Ishikawa (cell line): ENCODE measurements at regions not wholly inside any gene's neighbourhood (a gene's known extent, or its start where the extent isn't known, plus 50 kb on each side); places are given as distances from the start of the nearest gene placed in this dataset.

Source experiments
- CEBPB ChIP-seq: IDR thresholded peaks from 2 replicates; pipeline ENCODE4 v1.6.1; 2012
- CREB1 ChIP-seq: IDR thresholded peaks from 2 replicates; pipeline ENCODE4 v1.6.1; 2012; ENCODE audit warnings: low read depth
- EGR1 ChIP-seq: IDR thresholded peaks from 2 replicates; pipeline ENCODE4 v1.6.1; 2012
- EP300 ChIP-seq: IDR thresholded peaks from 2 replicates; pipeline ENCODE4 v1.6.1; 2012; ENCODE audit warnings: borderline replicate concordance
- FOXM1 ChIP-seq: IDR thresholded peaks from 2 replicates; pipeline ENCODE4 v1.6.1; 2012; ENCODE audit warnings: low read depth, borderline replicate concordance
- NFIC ChIP-seq: IDR thresholded peaks from 2 replicates; pipeline ENCODE4 v1.6.1; 2012
- RAD21 ChIP-seq: IDR thresholded peaks from 2 replicates; pipeline ENCODE4 v1.6.1; 2012; ENCODE audit warnings: low read depth
- TAF1 ChIP-seq: IDR thresholded peaks from 2 replicates; pipeline ENCODE4 v1.6.1; 2012; ENCODE audit warnings: low read depth, mild to moderate bottlenecking
- TCF12 ChIP-seq: IDR thresholded peaks from 2 replicates; pipeline ENCODE4 v1.6.1; 2012; ENCODE audit warnings: low read depth
- TEAD4 ChIP-seq: IDR thresholded peaks from 2 replicates; pipeline ENCODE4 v1.6.1; 2012
- YY1 ChIP-seq: IDR thresholded peaks from 2 replicates; pipeline ENCODE4 v1.6.1; 2012; ENCODE audit warnings: low read depth
- ZBTB7A ChIP-seq: IDR thresholded peaks from 2 replicates; pipeline ENCODE4 v1.6.1; 2012; ENCODE audit warnings: low read depth
- TF ChIP-seq, protein P1 (sequence below): IDR thresholded peaks from 2 replicates; pipeline ENCODE4 v1.6.1; 2012
- TF ChIP-seq, protein P2 (sequence below): IDR thresholded peaks from 2 replicates; pipeline ENCODE4 v1.6.1; 2012; ENCODE audit warnings: low read depth, mild to moderate bottlenecking
- TF ChIP-seq, protein P3 (sequence below): IDR thresholded peaks from 2 replicates; pipeline ENCODE4 v1.6.1; 2012

DNA sequence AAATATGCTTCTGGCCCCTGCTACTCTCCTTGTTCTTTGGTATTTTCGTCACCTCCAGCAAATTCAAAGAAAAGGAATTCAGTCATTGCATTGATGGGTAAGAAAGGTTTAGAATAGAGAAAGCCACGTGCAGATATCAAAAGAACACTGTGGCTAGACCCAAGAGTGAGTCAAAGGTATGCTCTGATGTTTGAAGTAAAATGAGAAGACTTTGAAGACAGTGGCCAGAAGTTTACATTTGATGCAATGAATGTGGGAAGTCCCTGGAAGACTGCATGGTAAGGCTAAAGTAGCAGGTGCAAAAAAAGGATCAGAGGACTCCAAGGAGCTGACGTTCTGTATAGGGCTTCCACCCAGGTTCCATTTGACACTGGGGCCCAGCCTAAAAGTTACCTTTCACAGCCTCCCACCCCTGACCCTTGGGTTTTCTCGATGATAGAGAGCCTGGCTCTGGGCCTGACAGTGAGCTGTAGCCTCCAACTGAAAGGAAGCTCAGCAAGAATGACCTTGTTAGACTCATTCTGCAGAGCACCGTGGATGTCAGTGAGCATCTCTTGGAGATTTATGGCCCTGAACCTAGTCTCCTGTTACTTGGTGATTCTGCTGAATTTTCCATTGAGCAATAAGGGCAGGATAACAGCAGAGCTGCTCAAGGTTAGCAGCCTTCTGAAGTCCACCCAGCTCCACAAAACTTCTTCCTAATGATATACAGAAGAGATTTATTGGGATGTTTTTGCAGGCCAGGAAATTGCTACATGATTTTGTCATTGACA, 223.7 kb upstream of the RBBP8 start:
- no peak for TF ChIP-seq TAF1
- TF ChIP-seq FOXM1 = no peak
- no peak for TF ChIP-seq RAD21
- TF ChIP-seq, protein P1, sequence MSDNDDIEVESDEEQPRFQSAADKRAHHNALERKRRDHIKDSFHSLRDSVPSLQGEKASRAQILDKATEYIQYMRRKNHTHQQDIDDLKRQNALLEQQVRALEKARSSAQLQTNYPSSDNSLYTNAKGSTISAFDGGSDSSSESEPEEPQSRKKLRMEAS = no peak
- TF ChIP-seq NFIC = no peak

DNA sequence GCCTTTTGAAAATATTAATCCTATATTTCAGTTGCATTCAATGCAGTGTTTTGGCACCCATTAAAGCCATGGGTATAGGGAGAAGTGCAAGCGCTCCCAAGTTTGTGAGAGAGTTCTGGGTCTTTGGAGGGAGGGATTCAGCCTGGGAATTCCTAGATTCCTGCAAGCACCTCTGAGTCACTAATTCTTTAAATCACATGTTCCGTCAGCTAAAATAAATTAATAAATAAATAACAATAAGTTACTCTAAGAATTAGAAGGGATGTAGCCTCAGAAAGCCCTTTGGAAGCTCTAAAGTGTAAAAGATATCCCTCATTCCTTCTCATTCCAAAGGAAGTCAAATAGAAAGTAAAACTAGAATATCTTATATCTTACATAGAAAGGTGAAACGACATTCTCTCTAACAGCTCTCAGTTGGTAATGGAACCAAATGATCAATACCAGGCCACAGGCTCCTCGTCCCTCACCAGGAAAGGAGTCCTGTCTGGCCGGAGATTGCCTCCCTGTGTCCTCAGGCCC, 222.4 kb upstream of the RBBP8 start:
- TF ChIP-seq CEBPB (no peak), YY1 (no peak), FOXM1 (no peak), ZBTB7A (no peak), NFIC (no peak), CREB1 (no peak), TAF1 (no peak), EP300 (no peak), EGR1 (no peak), RAD21 (no peak), TCF12 (no peak), TEAD4 (no peak)
- TF ChIP-seq, protein P2, sequence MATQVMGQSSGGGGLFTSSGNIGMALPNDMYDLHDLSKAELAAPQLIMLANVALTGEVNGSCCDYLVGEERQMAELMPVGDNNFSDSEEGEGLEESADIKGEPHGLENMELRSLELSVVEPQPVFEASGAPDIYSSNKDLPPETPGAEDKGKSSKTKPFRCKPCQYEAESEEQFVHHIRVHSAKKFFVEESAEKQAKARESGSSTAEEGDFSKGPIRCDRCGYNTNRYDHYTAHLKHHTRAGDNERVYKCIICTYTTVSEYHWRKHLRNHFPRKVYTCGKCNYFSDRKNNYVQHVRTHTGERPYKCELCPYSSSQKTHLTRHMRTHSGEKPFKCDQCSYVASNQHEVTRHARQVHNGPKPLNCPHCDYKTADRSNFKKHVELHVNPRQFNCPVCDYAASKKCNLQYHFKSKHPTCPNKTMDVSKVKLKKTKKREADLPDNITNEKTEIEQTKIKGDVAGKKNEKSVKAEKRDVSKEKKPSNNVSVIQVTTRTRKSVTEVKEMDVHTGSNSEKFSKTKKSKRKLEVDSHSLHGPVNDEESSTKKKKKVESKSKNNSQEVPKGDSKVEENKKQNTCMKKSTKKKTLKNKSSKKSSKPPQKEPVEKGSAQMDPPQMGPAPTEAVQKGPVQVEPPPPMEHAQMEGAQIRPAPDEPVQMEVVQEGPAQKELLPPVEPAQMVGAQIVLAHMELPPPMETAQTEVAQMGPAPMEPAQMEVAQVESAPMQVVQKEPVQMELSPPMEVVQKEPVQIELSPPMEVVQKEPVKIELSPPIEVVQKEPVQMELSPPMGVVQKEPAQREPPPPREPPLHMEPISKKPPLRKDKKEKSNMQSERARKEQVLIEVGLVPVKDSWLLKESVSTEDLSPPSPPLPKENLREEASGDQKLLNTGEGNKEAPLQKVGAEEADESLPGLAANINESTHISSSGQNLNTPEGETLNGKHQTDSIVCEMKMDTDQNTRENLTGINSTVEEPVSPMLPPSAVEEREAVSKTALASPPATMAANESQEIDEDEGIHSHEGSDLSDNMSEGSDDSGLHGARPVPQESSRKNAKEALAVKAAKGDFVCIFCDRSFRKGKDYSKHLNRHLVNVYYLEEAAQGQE = no peak
- TF ChIP-seq, protein P3, sequence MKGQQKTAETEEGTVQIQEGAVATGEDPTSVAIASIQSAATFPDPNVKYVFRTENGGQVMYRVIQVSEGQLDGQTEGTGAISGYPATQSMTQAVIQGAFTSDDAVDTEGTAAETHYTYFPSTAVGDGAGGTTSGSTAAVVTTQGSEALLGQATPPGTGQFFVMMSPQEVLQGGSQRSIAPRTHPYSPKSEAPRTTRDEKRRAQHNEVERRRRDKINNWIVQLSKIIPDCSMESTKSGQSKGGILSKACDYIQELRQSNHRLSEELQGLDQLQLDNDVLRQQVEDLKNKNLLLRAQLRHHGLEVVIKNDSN = no peak
- TF ChIP-seq, protein P1 = no peak

DNA sequence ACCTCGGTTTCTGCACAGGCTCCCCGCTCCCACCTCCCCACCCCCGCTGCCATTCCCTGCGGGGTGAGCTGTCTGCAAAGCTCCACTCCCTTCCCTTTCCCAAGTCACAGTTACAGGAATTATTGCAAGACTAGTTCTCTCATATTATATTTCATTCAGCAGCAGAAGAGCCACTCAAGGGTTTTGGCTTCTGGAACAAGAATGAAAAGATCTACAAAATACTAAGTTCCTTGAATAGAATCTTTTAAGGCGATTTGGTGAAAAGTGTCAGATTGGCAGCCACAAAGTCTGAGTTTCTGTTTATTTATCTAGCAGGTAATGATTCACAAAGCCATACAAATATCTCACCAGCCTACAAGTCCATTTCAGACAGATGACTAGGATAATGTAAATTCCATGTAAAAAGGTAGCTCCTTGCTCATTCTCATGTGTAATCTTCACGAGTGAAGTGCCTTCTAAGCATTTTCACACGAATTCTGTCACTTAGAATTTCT, 221.9 kb upstream of the RBBP8 start:
- TF ChIP-seq, protein P2 = no peak
- no peak for TF ChIP-seq FOXM1
- TF ChIP-seq, protein P1 = no peak
- TF ChIP-seq TEAD4 = no peak
- TF ChIP-seq TCF12 = no peak
- no peak for TF ChIP-seq CREB1

DNA sequence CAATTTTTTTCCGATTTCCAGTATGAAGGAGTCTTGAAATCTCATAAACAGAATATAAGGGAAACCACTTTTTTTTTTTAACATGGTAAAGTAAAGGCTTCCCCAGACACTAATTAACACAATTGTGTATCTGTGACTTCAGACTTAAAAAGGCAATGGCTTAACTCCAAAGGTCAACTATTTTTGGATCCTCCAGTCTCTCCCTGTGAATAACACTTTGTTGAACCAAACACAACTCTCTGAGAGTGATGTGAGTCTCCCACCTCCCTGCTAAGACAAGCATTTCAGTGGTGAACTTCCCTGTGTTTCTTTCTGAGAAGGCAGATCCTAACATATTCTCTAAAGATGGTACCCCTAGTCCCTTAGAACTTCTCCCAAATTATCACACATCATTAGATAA, 219.6 kb upstream of the RBBP8 start:
- TF ChIP-seq RAD21 (no peak), EGR1 (no peak), YY1 (no peak), CREB1 (no peak), EP300 (no peak)
- TF ChIP-seq, protein P2 = no peak

DNA sequence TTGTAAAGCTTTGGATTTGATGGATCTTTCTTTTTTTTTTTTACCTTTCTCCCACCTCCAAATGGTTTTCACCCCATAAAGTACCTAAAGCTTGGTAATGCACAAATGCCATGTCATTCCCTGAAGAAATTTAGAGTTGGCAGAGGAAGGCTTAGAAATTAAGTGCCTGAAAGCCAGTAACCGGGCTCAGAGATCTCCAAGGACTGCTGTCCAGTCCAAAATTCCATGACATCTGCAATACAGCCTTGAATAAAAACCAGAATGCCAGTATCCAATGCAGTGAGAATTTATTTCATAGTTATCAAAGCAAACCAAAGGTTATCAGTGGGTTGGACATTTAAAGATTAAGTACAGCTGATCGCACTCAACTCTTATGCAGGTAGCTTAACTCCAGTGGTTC, 209.9 kb upstream of the RBBP8 start:
- TF ChIP-seq FOXM1 = no peak
- no peak for TF ChIP-seq EGR1
- no peak for TF ChIP-seq EP300
